Smooth muscle cell (in vitro differentiated cells): ENCODE measurements at regions not wholly inside any gene's neighbourhood (a gene's known extent, or its start where the extent isn't known, plus 50 kb on each side); places are given as distances from the start of the nearest gene placed in this dataset.

ENCODE experiments used
- DNase-seq: peaks from one replicate; lab custom pipeline; 2025; ENCODE audit not compliant: unreplicated experiment; lab: John Stamatoyannopoulos, UW
- H2AFZ ChIP-seq: fragments of 200-600 bp; sonication (generic); 2 replicates; pipeline ENCODE4 v1.6.0; 2016; ENCODE audit warnings: antibody characterized with exemption, low read depth, mild to moderate bottlenecking
- H3F3A ChIP-seq: fragments of 200-600 bp; sonication (generic); 2 replicates; pipeline ENCODE4 v1.6.0; 2017; ENCODE audit warnings: antibody characterized with exemption, low read depth
- H3K27ac ChIP-seq: fragments of 200-600 bp; sonication (generic); 2 replicates; pipeline ENCODE4 v1.5.1; 2016; ENCODE audit warnings: low read depth, mild to moderate bottlenecking
- H3K27me3 ChIP-seq: fragments of 200-600 bp; sonication (generic); 2 replicates; pipeline ENCODE4 v1.6.1; 2016; ENCODE audit warnings: low read depth, mild to moderate bottlenecking
- H3K36me3 ChIP-seq: fragments of 200-600 bp; sonication (generic); 2 replicates; pipeline ENCODE4 v1.5.1; 2016; ENCODE audit warnings: low read depth
- H3K4me1 ChIP-seq: fragments of 200-600 bp; sonication (generic); 2 replicates; pipeline ENCODE4 v1.5.1; 2016; ENCODE audit warnings: low read depth
- H3K4me2 ChIP-seq: fragments of 200-600 bp; sonication (generic); 2 replicates; pipeline ENCODE4 v1.6.0; 2016; ENCODE audit warnings: mild to moderate bottlenecking
- H3K4me3 ChIP-seq: fragments of 200-600 bp; sonication (generic); 2 replicates; pipeline ENCODE4 v1.5.1; 2016; ENCODE audit warnings: mild to moderate bottlenecking
- H3K79me2 ChIP-seq: fragments of 200-600 bp; sonication (generic); 2 replicates; pipeline ENCODE4 v1.6.0; 2016; ENCODE audit warnings: low read depth, mild to moderate bottlenecking
- H3K9ac ChIP-seq: fragments of 200-600 bp; sonication (generic); 2 replicates; pipeline ENCODE4 v1.6.0; 2016; ENCODE audit warnings: low read depth
- H3K9me3 ChIP-seq: fragments of 200-600 bp; sonication (generic); replicated peaks from 2 replicates; pipeline ENCODE4 v1.5.1; 2016; ENCODE audit warnings: low read depth
- H4K20me1 ChIP-seq: fragments of 200-600 bp; sonication (generic); 2 replicates; pipeline ENCODE4 v1.6.0; 2016; ENCODE audit warnings: low read depth
- CTCF ChIP-seq: fragments of 200-600 bp; sonication (generic); IDR thresholded peaks from 2 replicates; pipeline ENCODE4 v1.5.1; 2017; ENCODE audit warnings: borderline replicate concordance, mild to moderate bottlenecking, antibody characterized with exemption; ENCODE audit not compliant: insufficient read depth, poor library complexity, severe bottlenecking
- WGBS: methylation state at CpG from one replicate; pipeline ENCODE4 v1.1.7; 2016; ENCODE audit warnings: low lambda C conversion rate; 5-methylcytosine and 5-hydroxymethylcytosine counted together

GRCh38 chr2:184351126-184351525 is 247.2 kb upstream of the ZNF804A start:
- no peak overlapping the region for H3K27ac ChIP-seq
- H3K4me1 ChIP-seq = no peaks in the 10 kb centered on the region
- H3K4me3 ChIP-seq = no peak overlapping the region
- no peaks in the 10 kb centered on the region for H3K27me3 ChIP-seq
- H3K9ac ChIP-seq = no peak overlapping the region
- 87% methylated on average over 1 of the region's 1 CpG for WGBS
- no peaks in the 10 kb centered on the region for H3K36me3 ChIP-seq
- no peak for TF ChIP-seq CTCF
- no peak overlapping the region for H3K4me2 ChIP-seq
- no peaks in the 10 kb centered on the region for H3K79me2 ChIP-seq
- H4K20me1 ChIP-seq = no peaks in the 10 kb centered on the region
- no peak for DNase-seq
- H3K9me3 ChIP-seq = no peaks in the 10 kb centered on the region
- H3F3A ChIP-seq = no peaks in the 10 kb centered on the region
- no peak overlapping the region for H2AFZ ChIP-seq

GRCh38 chr2:184357033-184357432 is 241.3 kb upstream of the ZNF804A start:
- Histone ChIP-seq H3K4me1 (no peaks in the 10 kb centered on the region), H4K20me1 (no peaks in the 10 kb centered on the region), H3K4me2 (no peak overlapping the region), H3K9me3 (no peaks in the 10 kb centered on the region), H3K79me2 (no peaks in the 10 kb centered on the region), H3K27ac (no peak overlapping the region), H3K4me3 (no peak overlapping the region), H3F3A (no peaks in the 10 kb centered on the region), H3K9ac (no peak overlapping the region), H3K36me3 (no peaks in the 10 kb centered on the region), H3K27me3 (no peaks in the 10 kb centered on the region), H2AFZ (no peak overlapping the region)
- no peak for DNase-seq
- no peak for TF ChIP-seq CTCF
- WGBS = 73% methylated on average over 3 of the region's 3 CpGs

GRCh38 chr2:184359379-184359778 is 238.9 kb upstream of the ZNF804A start:
- no peak overlapping the region for H3K9ac ChIP-seq
- 31% methylated on average over 2 of the region's 2 CpGs for whole genome bisulfite sequencing

More at GRCh38 chr2:184359379-184359778, 238.9 kb upstream of the ZNF804A start:
- no peak for DNase-seq
- Histone ChIP-seq H3K36me3 (no peaks in the 10 kb centered on the region), H3K9me3 (no peaks in the 10 kb centered on the region), H3K79me2 (no peaks in the 10 kb centered on the region), H3F3A (no peaks in the 10 kb centered on the region), H3K4me3 (no peak overlapping the region), H3K4me2 (no peak overlapping the region), H4K20me1 (no peaks in the 10 kb centered on the region), H3K27me3 (no peaks in the 10 kb centered on the region), H3K4me1 (no peaks in the 10 kb centered on the region), H2AFZ (no peak overlapping the region), H3K27ac (no peak overlapping the region)
- TF ChIP-seq CTCF = no peak
